ENCODE measurements at regions not wholly inside any gene's neighbourhood (a gene's known extent, or its start where the extent isn't known, plus 50 kb on each side); places are given as distances from the start of the nearest gene placed in this dataset.

GRCh38 chr14:45810152-45810872, 557.3 kb upstream of the MIS18BP1 start:
- H3K27ac Mint-ChIP-seq = 0 out of 2 replicates have a peak overlapping the region, but pooled peaks have one; percentile 38
- H3K27ac ChIP-seq (ENCODE audit: low read depth) = no peak overlapping the region

GRCh38 chr14:45807178-45807899, 554.3 kb upstream of the MIS18BP1 start:
- H3K79me2 ChIP-seq (replicated peaks; ENCODE audit: insufficient read depth) = no peaks in the 10 kb centered on the region
- no peaks in the 10 kb centered on the region for H3K4me1 ChIP-seq (ENCODE audit: insufficient read depth)
- no peak overlapping the region for H2AFZ ChIP-seq
- no peaks in the 10 kb centered on the region for H3K36me3 Mint-ChIP-seq (ENCODE audit: low read depth)
- no peak overlapping the region for H3K4me3 ChIP-seq
- no peak overlapping the region for H3K4me3 Mint-ChIP-seq
- no peaks in the 10 kb centered on the region for H3K9me2 ChIP-seq (ENCODE audit: insufficient read depth)
- no peaks in the 10 kb centered on the region for H3F3A ChIP-seq (replicated peaks; ENCODE audit: low read depth)
- H3K36me3 ChIP-seq (ENCODE audit: insufficient read depth) = no peaks in the 10 kb centered on the region
- no peaks in the 10 kb centered on the region for H3K27me3 ChIP-seq (ENCODE audit: insufficient read depth)
- H3K27ac ChIP-seq (ENCODE audit: low read depth) = no peak overlapping the region
- H3K9me3 Mint-ChIP-seq = no peaks in the 10 kb centered on the region
- ATAC-seq (no peak), DNase-seq (ENCODE audit: low spot score) (no peak)
- H4K20me1 ChIP-seq (replicated peaks; ENCODE audit: insufficient read depth) = no peaks in the 10 kb centered on the region
- no peaks in the 10 kb centered on the region for H3K27me3 Mint-ChIP-seq (ENCODE audit: insufficient read depth, low read depth, poor library complexity)
- no peak overlapping the region for H3K27ac Mint-ChIP-seq
- no peak overlapping the region for H3K4me2 ChIP-seq
- peaks cover 14% of the 10 kb centered on the region; the same call in 2 of the 3 replicates for H3K4me1 Mint-ChIP-seq
- TF ChIP-seq JUNB (IDR thresholded peaks at IDR 0.05; ENCODE audit: unreplicated experiment) (no peak), CTCF (conservative IDR thresholded peaks at IDR 0.05; ENCODE audit: low read depth in 2 of 2) (no peak), ZNF331 (CRISPR knock-in tag; IDR thresholded peaks at IDR 0.05; ENCODE audit: low read depth) (no peak), STAT1 (IDR thresholded peaks at IDR 0.05; ENCODE audit: unreplicated experiment) (no peak), ZNF114 (CRISPR knock-in tag; IDR thresholded peaks at IDR 0.05) (no peak), NANOG (IDR thresholded peaks at IDR 0.05; ENCODE audit: borderline replicate concordance) (no peak), CREB1 (CRISPR knock-in tag; IDR thresholded peaks at IDR 0.05; ENCODE audit: low read depth) (no peak)
- TF ChIP-seq, protein P1, sequence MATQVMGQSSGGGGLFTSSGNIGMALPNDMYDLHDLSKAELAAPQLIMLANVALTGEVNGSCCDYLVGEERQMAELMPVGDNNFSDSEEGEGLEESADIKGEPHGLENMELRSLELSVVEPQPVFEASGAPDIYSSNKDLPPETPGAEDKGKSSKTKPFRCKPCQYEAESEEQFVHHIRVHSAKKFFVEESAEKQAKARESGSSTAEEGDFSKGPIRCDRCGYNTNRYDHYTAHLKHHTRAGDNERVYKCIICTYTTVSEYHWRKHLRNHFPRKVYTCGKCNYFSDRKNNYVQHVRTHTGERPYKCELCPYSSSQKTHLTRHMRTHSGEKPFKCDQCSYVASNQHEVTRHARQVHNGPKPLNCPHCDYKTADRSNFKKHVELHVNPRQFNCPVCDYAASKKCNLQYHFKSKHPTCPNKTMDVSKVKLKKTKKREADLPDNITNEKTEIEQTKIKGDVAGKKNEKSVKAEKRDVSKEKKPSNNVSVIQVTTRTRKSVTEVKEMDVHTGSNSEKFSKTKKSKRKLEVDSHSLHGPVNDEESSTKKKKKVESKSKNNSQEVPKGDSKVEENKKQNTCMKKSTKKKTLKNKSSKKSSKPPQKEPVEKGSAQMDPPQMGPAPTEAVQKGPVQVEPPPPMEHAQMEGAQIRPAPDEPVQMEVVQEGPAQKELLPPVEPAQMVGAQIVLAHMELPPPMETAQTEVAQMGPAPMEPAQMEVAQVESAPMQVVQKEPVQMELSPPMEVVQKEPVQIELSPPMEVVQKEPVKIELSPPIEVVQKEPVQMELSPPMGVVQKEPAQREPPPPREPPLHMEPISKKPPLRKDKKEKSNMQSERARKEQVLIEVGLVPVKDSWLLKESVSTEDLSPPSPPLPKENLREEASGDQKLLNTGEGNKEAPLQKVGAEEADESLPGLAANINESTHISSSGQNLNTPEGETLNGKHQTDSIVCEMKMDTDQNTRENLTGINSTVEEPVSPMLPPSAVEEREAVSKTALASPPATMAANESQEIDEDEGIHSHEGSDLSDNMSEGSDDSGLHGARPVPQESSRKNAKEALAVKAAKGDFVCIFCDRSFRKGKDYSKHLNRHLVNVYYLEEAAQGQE (IDR thresholded peaks at IDR 0.05; ENCODE audit: unreplicated experiment) = no peak

More at GRCh38 chr14:45810152-45810872, 557.3 kb upstream of the MIS18BP1 start:
- Mint-ChIP-seq H3K27me3 (ENCODE audit: insufficient read depth, low read depth, poor library complexity) (no peaks in the 10 kb centered on the region), H3K4me3 (no peak overlapping the region), H3K9me3 (no peaks in the 10 kb centered on the region), H3K36me3 (ENCODE audit: low read depth) (no peaks in the 10 kb centered on the region), H3K4me1 (peaks cover 14% of the 10 kb centered on the region; the same call in 2 of the 3 replicates)
- Histone ChIP-seq H3K79me2 (replicated peaks; ENCODE audit: insufficient read depth) (no peaks in the 10 kb centered on the region), H3F3A (replicated peaks; ENCODE audit: low read depth) (no peaks in the 10 kb centered on the region), H2AFZ (peak overlapping the region; percentile 44; the same call in 1 of the 2 replicates), H3K4me2 (no peak overlapping the region), H3K4me1 (ENCODE audit: insufficient read depth) (no peaks in the 10 kb centered on the region), H4K20me1 (replicated peaks; ENCODE audit: insufficient read depth) (no peaks in the 10 kb centered on the region), H3K36me3 (ENCODE audit: insufficient read depth) (no peaks in the 10 kb centered on the region), H3K4me3 (no peak overlapping the region), H3K9me2 (ENCODE audit: insufficient read depth) (no peaks in the 10 kb centered on the region), H3K27me3 (ENCODE audit: insufficient read depth) (no peaks in the 10 kb centered on the region)
- TF ChIP-seq ZNF114 (CRISPR knock-in tag; IDR thresholded peaks at IDR 0.05) (no peak), CTCF (conservative IDR thresholded peaks at IDR 0.05; ENCODE audit: low read depth in 2 of 2) (peak; percentile 60 to 64)
- ATAC-seq (peak; percentile 92), DNase-seq (ENCODE audit: low spot score) (peak; percentile 48)

Data from GM23338 (cell line).